Natural killer cell treated with Interleukin-12 subunit alpha and Interleukin-12 subunit beta and Interleukin-15 and Interleukin-18, amount 100 ng/mL, for 72 hours (primary cell): ENCODE measurements at regions not wholly inside any gene's neighbourhood (a gene's known extent, or its start where the extent isn't known, plus 50 kb on each side); places are given as distances from the start of the nearest gene placed in this dataset.

Experiments used
- ATAC-seq, 2 donors: fragments of 150-1000 bp; cut with Tn5 transposase in 1 of 2; sonication (Bioruptor Pico), chemical (Tn5 transposase) in 1 of 2; 2 replicates each; pipeline ENCODE4 v1.10.0; 2021
- DNase-seq: peaks from one replicate; pipeline ENCODE4 v3.0.0; 2022; ENCODE audit warnings: low spot score
- H3K27ac Mint-ChIP-seq, 2 donors: 1 replicate in 1 of 2; 2 replicates in 1 of 2; pipeline ENCODE4 v1.8.0; 2022; ENCODE audit warnings: mixed read lengths in 2 of 2, mild to moderate bottlenecking in 1 of 2, moderate library complexity in 1 of 2
- H3K27me3 Mint-ChIP-seq, 2 donors: 1 replicate in 1 of 2; 2 replicates in 1 of 2; pipeline ENCODE4 v1.8.0; 2022; ENCODE audit warnings: mixed read lengths in 2 of 2
- H3K36me3 Mint-ChIP-seq: one replicate; pipeline ENCODE4 v1.8.0; 2022; ENCODE audit warnings: mixed read lengths
- H3K4me1 Mint-ChIP-seq, 2 donors: 1 replicate in 1 of 2; 2 replicates in 1 of 2; pipeline ENCODE4 v1.8.0; 2022; ENCODE audit warnings: low read depth in 2 of 2, mixed read lengths in 2 of 2, mild to moderate bottlenecking in 1 of 2
- H3K4me3 Mint-ChIP-seq: one replicate; pipeline ENCODE4 v1.8.0; 2022; ENCODE audit warnings: mixed read lengths
- H3K9me3 Mint-ChIP-seq: 2 replicates; pipeline ENCODE4 v1.8.0; 2022; ENCODE audit warnings: mixed read lengths

DNA sequence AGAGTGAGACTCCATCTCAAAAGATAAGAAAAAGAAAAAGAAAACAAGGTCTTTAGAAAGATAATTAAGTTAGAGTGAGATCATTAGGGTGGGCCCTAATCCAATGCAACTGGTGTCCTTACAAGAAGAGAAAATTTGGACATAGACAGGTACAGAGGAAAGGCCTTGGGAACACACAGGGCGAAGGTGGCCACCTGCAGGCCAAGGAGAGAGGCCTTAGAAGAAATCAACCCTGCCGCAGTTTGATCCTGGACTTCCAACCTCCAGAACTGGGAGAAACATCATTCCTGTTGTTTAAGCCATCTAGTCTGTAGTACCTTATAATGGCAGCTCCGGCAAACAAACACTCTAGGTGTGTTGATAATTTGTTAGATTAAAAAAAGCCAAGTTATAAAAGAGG is 491.9 kb downstream of the MED13L start:
- DNase-seq (no peak), ATAC-seq (no peak)
- Mint-ChIP-seq H3K27me3 (peaks cover under 1 to 2% of the 10 kb centered on the region in 2 donors), H3K27ac (no peak overlapping the region), H3K4me3 (no peak overlapping the region), H3K4me1 (no peaks in the 10 kb centered on the region), H3K36me3 (no peaks in the 10 kb centered on the region), H3K9me3 (no peaks in the 10 kb centered on the region)

DNA sequence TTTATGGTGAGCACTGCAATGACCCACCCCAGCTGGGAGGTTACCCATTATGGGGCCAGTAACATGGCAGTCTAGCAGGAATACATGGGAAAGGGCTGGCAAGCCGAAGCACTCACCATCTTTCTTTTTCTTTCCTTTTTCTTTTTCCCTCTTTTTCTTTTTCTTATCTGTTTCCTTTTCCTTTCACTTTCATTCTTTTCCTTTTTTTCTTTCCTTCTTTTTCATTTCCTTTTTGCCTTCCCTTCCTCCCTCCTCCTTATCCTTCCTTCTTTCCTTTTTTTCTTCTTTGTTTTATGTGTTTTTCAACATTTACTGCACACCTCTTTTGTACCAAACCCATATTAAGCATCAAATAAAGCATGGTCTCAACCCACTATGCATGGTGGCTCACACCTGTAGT is 501.1 kb downstream of the MED13L start:
- Mint-ChIP-seq H3K9me3 (no peaks in the 10 kb centered on the region), H3K36me3 (no peaks in the 10 kb centered on the region), H3K4me3 (no peak overlapping the region), H3K4me1 (peaks cover 0 to 3% of the 10 kb centered on the region in 2 donors), H3K27ac (no peak overlapping the region), H3K27me3 (peaks cover 0 to 3% of the 10 kb centered on the region in 2 donors)
- no peak for DNase-seq
- ATAC-seq, result no peak

DNA sequence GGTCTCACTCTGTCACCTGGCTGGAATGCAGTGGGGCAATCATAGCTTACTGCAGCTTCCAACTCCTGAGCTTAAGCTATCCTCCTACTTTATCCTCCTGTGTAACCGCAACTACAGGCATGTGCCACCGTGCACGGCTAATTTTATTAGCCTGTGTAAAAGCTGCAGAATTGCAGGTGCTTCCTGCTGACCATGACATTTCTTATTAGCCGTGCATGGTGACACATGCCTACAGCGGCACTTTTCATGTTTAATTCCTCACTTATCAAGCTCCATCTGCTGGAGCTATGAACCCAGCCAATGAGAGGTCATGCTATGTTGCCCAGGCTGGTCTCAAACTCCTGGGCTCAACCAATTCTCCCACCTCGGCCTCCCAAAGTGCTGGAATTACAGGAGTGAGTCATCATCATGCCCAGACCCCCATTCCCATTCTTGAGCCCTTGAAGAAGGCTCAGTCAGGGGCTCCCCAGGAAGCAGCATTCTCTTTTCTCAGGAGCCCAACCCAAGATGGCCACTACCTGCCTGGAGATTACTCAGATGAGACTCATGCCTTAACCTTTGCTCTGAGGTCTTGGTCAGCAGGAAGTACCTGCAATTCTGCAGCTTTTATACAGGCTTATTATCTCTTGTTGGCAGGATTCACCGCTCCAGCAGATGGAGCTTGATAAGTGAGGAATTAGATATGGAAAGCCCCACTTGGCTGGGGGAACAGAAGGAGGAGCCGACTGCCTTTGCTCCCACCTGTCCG is 503.2 kb downstream of the MED13L start:
- Mint-ChIP-seq H3K27me3 (no peaks in the 10 kb centered on the region), H3K27ac (no peak overlapping the region), H3K36me3 (no peaks in the 10 kb centered on the region), H3K9me3 (peaks cover 3% of the 10 kb centered on the region), H3K4me3 (no peak overlapping the region), H3K4me1 (peaks cover 0 to 3% of the 10 kb centered on the region in 2 donors)
- no peak for ATAC-seq
- no peak for DNase-seq

DNA sequence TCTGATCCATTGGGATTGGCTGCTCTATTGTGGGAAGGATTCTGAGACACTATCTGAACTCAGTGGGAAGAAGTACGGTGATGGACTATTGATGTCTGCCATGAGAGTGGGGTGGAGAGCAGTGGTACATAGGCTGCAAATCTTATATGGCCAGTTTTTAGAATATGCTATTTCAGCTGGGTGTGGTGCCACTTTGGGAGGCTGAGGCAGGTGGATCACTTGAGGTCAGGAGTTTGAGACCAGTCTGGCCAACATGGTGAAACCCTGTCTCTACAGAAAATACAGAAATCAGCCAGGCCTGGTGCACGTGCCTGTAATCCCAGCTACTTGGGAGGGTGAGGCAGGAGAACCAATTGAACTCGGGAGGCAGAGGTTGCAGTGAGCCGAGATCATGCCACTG is 505.9 kb downstream of the MED13L start:
- ATAC-seq (no peak), DNase-seq (no peak)
- peaks cover 0 to 2% of the 10 kb centered on the region in 2 donors for H3K27me3 Mint-ChIP-seq
- no peaks in the 10 kb centered on the region for H3K36me3 Mint-ChIP-seq
- no peak overlapping the region for H3K27ac Mint-ChIP-seq
- H3K9me3 Mint-ChIP-seq, result peaks cover 3% of the 10 kb centered on the region
- H3K4me3 Mint-ChIP-seq, result no peak overlapping the region
- peaks cover 0 to 2% of the 10 kb centered on the region in 2 donors for H3K4me1 Mint-ChIP-seq

DNA sequence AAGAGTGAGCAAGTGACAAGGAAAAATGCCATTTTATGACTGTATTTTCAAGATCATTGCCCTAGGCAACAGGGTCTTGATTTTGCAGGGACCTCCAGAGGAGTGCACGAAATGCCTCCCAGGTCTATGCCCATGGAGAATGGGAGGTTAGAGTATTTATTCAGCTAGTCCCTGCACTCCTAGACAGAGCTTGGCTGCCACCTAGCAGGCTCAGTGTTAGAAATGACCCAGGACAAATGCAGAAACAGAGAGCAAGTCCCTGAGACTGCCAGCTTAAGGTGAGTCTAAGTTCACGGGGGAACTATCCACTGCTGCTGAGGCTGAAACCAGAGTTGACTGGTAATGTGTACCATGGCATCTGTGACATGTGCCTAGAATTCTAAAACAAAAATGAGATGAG is 506.4 kb downstream of the MED13L start:
- Mint-ChIP-seq H3K4me1 (no peaks in the 10 kb centered on the region), H3K36me3 (no peaks in the 10 kb centered on the region), H3K9me3 (peaks cover 8% of the 10 kb centered on the region), H3K4me3 (no peak overlapping the region), H3K27me3 (peaks cover 0 to 7% of the 10 kb centered on the region in 2 donors), H3K27ac (no peak overlapping the region)
- ATAC-seq (no peak), DNase-seq (no peak)

DNA sequence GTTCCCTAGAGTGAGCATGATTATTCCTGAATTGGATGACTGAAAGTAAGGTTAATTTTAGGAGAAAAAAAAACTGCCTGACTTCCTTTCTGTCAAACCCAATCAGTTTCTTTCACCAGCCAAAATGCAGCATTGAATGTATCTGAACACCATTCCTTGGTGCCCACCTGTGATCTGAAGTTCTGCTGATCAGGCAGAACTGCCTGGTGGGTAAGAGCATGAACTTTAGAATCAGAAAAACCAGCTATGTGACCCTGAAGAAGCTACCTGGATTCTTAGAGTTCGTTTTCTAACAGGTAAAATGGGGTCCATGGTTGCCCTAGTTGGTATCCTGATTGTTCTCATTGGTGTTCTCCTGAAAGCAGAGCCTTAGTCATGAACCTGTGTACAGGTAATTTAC is 506.9 kb downstream of the MED13L start:
- Mint-ChIP-seq H3K27me3 (peaks cover 0 to 8% of the 10 kb centered on the region in 2 donors), H3K4me1 (no peaks in the 10 kb centered on the region), H3K4me3 (no peak overlapping the region), H3K9me3 (peaks cover 8% of the 10 kb centered on the region), H3K27ac (no peak overlapping the region), H3K36me3 (no peaks in the 10 kb centered on the region)
- ATAC-seq (no peak), DNase-seq (no peak)

DNA sequence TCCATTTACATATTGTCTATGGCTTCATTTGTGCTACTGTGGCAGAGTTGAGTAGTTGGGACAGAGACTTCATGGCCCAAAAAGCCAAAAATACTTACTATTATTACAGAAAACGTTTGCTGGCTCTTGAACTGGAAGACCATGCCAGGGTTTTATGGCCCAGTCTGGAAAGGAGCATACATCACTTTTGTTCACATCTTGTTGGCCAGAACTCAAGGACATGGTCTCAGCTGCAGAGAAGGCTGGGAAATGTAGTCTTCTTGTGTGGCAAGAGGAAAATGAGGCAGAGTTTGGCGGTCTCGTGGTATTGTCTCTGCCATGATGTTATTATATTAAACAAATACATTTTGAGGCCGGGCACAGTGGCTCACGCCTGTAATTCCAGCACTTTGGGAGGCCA is 509.6 kb downstream of the MED13L start:
- H3K9me3 Mint-ChIP-seq, result peaks cover 8% of the 10 kb centered on the region
- H3K4me1 Mint-ChIP-seq, result no peaks in the 10 kb centered on the region
- no peak for ATAC-seq
- peaks cover 0 to 8% of the 10 kb centered on the region in 2 donors for H3K27me3 Mint-ChIP-seq
- no peak overlapping the region for H3K4me3 Mint-ChIP-seq
- H3K27ac Mint-ChIP-seq, result no peak overlapping the region
- no peak for DNase-seq
- no peaks in the 10 kb centered on the region for H3K36me3 Mint-ChIP-seq

DNA sequence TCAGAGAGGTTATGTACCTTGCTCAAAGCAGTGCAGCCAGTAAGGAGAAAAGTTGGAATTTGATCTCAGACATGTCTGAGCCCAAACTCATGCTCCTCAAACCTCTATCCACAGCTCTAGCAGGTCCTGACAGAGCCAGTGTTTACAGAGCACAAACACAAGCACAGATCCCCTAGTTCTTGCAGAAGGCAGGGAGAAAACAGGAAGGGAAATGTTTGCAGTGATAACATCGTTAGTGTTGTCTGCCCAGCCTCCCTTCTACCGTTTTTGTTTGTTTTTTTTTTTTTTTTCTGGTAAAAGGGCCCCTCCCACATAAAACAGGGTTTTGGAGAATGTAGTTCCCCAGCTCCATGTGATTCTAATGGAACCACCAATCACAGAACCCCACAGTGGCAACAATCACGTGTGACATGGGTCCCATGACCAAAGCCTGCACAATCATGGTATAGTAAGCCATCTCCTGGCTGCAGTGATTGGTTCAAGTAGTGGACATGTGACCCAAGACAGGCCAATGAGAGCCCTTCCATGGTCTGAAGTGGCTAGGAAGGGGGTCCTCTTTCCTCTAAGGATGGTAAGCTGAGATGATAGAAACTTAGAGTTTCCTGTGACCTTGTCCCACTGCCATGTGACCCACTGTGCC is 513.4 kb downstream of the MED13L start:
- Mint-ChIP-seq H3K36me3 (no peaks in the 10 kb centered on the region), H3K4me1 (no peaks in the 10 kb centered on the region), H3K27me3 (peaks cover 0 to 8% of the 10 kb centered on the region in 2 donors), H3K4me3 (no peak overlapping the region), H3K9me3 (peaks cover 5% of the 10 kb centered on the region), H3K27ac (no peak overlapping the region)
- DNase-seq, result no peak
- no peak for ATAC-seq

DNA sequence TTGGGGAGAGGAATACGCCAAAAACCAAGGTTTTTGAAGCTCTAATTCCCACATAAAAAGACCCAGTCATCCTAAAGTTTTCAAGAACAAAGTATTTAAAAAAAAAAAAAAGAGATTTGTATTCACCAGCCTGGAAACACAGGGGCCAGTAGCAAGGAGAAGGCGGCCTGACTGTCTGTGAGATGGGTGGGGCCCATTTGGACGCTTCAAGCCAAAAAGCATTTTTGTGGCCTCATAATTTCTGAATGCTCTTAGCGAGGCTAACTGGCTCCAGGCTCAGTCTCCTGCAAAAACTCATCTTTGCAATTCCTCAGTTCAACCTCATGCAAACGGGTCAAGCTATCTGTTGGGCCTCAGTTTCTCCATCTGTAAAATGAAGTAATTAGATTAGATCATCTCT is 514.1 kb downstream of the MED13L start:
- no peaks in the 10 kb centered on the region for H3K36me3 Mint-ChIP-seq
- H3K27ac Mint-ChIP-seq, result no peak overlapping the region
- no peak for ATAC-seq
- peaks cover 5% of the 10 kb centered on the region for H3K9me3 Mint-ChIP-seq
- H3K4me1 Mint-ChIP-seq, result no peaks in the 10 kb centered on the region
- peaks cover 0 to 8% of the 10 kb centered on the region in 2 donors for H3K27me3 Mint-ChIP-seq
- DNase-seq, result no peak
- H3K4me3 Mint-ChIP-seq, result no peak overlapping the region

DNA sequence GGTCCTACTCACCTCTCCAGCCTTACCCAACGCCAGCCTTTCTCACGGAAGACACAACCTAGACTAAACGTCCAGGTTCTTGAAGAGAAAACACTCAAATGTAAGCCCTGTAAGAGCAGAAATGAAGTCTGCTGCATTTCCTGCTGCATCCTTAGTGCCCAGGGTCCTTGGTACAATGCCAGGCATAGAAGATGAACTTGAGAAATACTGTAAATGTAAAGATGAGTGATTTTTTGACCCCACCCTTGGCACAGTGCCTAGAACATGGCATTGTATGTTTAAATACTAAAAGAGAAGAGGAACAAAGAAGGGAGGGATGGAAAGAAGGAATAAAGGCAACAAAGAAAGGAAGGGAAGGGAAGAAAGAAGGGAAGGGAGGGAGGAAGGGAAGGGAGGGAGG is 514.6 kb downstream of the MED13L start:
- no peak for ATAC-seq
- DNase-seq, result no peak

DNA sequence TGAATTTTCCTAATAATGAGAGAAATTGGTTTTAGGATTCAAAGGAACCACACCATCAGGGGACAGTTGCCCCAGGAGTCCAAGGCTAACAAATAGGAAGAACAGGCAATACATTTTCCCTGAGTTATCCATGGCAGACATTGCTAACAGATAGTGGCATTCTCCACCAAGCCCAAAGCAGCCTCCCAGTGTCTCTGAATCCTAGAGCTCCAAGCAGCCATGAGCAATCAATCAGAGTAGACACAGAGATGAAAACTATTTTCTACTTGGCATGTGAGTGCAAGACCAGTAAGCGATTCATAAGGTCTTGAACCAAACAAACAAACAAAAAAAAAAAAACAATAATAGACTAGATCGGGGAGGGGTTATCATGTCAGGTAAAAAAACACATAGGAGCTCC is 515.7 kb downstream of the MED13L start:
- Mint-ChIP-seq H3K36me3 (no peaks in the 10 kb centered on the region), H3K27ac (no peak overlapping the region), H3K4me3 (no peak overlapping the region), H3K4me1 (no peaks in the 10 kb centered on the region), H3K27me3 (peaks cover 3 to 16% of the 10 kb centered on the region in 2 donors), H3K9me3 (peaks cover 5% of the 10 kb centered on the region)
- ATAC-seq (no peak), DNase-seq (no peak)

More for the DNA sequence above, 514.6 kb downstream of the MED13L start:
- Mint-ChIP-seq H3K27ac (no peak overlapping the region), H3K4me3 (no peak overlapping the region), H3K36me3 (no peaks in the 10 kb centered on the region), H3K27me3 (peaks cover 0 to 10% of the 10 kb centered on the region in 2 donors), H3K4me1 (no peaks in the 10 kb centered on the region), H3K9me3 (peaks cover 5% of the 10 kb centered on the region)

DNA sequence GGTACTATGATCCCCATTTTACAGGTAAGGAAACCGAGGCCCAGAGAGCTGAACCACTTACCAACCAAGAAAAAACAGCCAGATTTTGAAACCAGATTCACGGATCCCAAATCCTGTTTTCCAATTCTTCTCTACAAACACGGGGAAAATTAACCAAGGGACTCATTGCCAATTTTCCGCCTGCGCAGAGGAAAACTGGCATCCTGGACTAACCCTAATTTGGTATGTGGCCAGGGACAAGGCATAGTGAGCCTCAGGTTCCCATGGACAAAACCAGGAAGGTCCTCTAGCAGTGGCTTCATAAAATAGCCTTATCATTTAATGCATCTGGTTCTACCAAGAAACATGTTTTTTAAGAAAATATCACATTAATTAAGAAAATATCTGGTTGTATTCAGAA is 517.3 kb downstream of the MED13L start:
- Mint-ChIP-seq H3K27ac (no peak overlapping the region), H3K9me3 (no peaks in the 10 kb centered on the region), H3K4me3 (no peak overlapping the region), H3K36me3 (no peaks in the 10 kb centered on the region), H3K27me3 (peaks cover 4 to 14% of the 10 kb centered on the region in 2 donors), H3K4me1 (no peaks in the 10 kb centered on the region)
- DNase-seq (no peak), ATAC-seq (no peak)

DNA sequence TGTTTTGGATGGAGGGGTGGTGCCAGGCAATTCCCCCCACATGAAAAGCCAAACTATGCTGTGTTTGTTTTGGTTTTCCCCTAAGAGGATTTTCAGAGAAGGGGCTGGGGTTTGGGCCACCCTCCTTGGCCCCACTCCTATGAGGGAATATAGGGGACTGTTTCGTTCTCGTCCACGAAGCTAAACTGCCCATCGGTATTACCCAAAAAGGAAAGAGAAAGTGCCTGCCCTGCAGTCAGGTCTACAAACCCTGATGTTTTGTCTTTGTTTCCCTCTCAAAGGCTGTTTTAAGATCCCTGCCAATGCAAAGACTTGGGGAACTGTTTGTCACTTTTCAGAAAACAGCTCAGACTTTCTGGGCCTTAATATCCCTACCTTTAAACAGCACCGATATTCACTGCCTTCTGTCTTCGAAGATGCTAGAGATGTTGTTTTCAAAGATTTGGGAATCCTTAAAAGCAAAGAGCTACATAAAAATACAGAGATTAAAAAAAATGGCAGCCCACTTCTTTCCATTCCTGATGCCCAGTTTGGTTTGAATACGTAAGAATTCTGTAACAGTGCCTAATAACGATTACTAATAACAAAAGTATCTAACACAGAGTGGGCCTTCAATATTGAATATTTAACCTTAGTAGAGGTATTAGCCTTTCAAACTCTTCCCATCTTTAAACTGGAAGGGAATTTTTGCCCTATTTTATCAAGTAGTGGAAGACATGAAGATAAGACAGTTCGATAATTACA is 518.4 kb downstream of the MED13L start:
- DNase-seq (no peak), ATAC-seq (no peak)
- Mint-ChIP-seq H3K27me3 (peaks cover 7 to 25% of the 10 kb centered on the region in 2 donors), H3K9me3 (no peaks in the 10 kb centered on the region), H3K36me3 (no peaks in the 10 kb centered on the region), H3K4me1 (no peaks in the 10 kb centered on the region), H3K4me3 (no peak overlapping the region), H3K27ac (no peak overlapping the region)

DNA sequence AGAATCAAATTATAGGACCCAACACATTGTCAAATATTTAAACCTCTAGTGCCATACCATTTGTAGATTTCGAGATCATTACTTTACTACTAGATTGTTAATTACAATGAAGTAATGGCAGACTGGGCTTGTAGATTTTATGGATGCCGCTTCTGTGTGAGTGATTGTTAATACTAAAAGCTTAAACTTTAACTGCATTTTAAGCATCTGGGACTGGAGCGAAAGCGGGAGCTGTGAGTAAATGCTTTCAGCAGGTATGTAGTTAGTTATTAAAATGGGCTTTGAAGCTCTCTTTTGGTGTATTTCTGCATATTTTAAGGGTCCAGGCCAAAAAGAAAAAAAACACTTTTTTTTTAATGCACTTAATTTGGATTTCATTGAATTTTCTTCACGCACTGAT is 519.3 kb downstream of the MED13L start:
- peaks cover 7 to 30% of the 10 kb centered on the region in 2 donors for H3K27me3 Mint-ChIP-seq
- no peaks in the 10 kb centered on the region for H3K36me3 Mint-ChIP-seq
- H3K4me1 Mint-ChIP-seq, result no peaks in the 10 kb centered on the region
- H3K9me3 Mint-ChIP-seq, result no peaks in the 10 kb centered on the region
- no peak overlapping the region for H3K4me3 Mint-ChIP-seq
- no peak for DNase-seq
- H3K27ac Mint-ChIP-seq, result no peak overlapping the region
- ATAC-seq, result no peak
